Hepatocyte (in vitro differentiated cells): ENCODE measurements at regions not wholly inside any gene's neighbourhood (a gene's known extent, or its start where the extent isn't known, plus 50 kb on each side); places are given as distances from the start of the nearest gene placed in this dataset.

Experiments
- EZH2phosphoT487 ChIP-seq: fragments of 200-600 bp; sonication (generic); IDR thresholded peaks from one replicate; pipeline ENCODE4 v1.6.1; 2018; ENCODE audit warnings: antibody characterized with exemption, mild to moderate bottlenecking, low read depth, moderate library complexity; ENCODE audit not compliant: unreplicated experiment, severe bottlenecking
- TF ChIP-seq, protein P1 (sequence below): fragments of 200-600 bp; sonication (generic); IDR thresholded peaks from 2 replicates; pipeline ENCODE4 v1.5.1; 2016; ENCODE audit warnings: antibody characterized with exemption, mild to moderate bottlenecking; ENCODE audit not compliant: poor library complexity

DNA sequence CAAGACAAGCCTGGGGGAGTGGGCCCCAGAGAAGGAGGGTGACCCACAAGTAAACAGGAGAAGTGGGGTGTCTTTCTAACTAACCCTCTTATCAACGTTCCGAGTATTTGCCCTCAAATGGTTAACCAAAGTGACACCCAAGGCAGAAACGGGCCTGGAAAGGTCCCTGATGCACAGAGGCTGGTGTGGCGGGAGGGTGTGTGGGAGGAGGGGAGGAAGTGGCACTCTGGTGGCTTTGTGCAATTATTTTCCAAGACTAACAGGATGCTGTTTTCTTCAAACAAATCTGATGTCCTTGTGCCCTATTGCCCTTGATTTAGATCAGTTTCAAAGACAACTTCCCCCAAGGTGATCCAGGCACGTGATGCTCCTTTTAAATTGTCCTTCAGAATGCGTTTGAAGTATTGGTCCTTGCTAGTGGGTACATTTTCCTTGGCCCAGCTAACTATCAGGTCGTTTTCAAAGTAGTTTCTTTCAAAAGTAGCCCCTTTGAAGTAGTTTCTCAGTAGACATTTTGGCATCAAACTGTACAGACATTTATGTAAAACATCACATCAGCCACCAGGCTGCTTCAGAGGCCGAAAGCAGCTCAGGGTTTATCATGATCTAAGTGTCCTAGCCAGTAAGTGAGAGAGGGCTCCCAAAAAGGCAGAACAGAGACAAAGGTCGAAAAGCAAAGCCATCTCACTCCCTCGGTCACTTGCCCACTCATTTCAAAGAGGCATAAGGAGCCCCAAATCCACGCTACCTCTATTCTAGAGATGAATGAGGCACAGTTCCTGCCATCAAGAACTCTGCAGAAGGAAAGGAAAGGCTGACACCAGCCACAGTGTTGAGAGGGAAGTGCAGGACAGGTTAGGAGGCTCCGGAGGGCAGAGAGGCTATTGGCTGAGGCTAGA is 371.1 kb upstream of the ID2 start:
- no peak for TF ChIP-seq EZH2phosphoT487
- TF ChIP-seq, protein P1, sequence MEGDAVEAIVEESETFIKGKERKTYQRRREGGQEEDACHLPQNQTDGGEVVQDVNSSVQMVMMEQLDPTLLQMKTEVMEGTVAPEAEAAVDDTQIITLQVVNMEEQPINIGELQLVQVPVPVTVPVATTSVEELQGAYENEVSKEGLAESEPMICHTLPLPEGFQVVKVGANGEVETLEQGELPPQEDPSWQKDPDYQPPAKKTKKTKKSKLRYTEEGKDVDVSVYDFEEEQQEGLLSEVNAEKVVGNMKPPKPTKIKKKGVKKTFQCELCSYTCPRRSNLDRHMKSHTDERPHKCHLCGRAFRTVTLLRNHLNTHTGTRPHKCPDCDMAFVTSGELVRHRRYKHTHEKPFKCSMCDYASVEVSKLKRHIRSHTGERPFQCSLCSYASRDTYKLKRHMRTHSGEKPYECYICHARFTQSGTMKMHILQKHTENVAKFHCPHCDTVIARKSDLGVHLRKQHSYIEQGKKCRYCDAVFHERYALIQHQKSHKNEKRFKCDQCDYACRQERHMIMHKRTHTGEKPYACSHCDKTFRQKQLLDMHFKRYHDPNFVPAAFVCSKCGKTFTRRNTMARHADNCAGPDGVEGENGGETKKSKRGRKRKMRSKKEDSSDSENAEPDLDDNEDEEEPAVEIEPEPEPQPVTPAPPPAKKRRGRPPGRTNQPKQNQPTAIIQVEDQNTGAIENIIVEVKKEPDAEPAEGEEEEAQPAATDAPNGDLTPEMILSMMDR = no peak
